SK-N-SH (cell line): ENCODE measurements at regions not wholly inside any gene's neighbourhood (a gene's known extent, or its start where the extent isn't known, plus 50 kb on each side); places are given as distances from the start of the nearest gene placed in this dataset.

Experiments used
- CTCF ChIA-PET: fragments of 300-600, 350-600 bp; formaldehyde crosslinking; extraction: SDS; loops from one replicate; lab custom pipeline; 2021; lab: Yijun Ruan, JAX
- POLR2A ChIA-PET: fragments of 350-600 bp; sonication (Branson Sonifier 250); formaldehyde crosslinking; extraction: SDS; loops from one replicate; lab custom pipeline; 2020; ENCODE audit warnings: antibody characterized with exemption, inconsistent platforms; lab: Yijun Ruan, JAX
- DNase-seq: peaks from one replicate; pipeline ENCODE4 v3.0.0; 2012
- H2AFZ ChIP-seq: fragments of 200-600 bp; sonication (generic); 2 replicates; pipeline ENCODE4 v1.8.1; 2016; ENCODE audit warnings: antibody characterized with exemption, mild to moderate bottlenecking, low read depth
- H3F3A ChIP-seq: fragments of 200-600 bp; sonication (generic); replicated peaks from 2 replicates; pipeline ENCODE3; 2016; ENCODE audit warnings: antibody characterized with exemption, mild to moderate bottlenecking; ENCODE audit not compliant: insufficient read depth
- H3K27ac ChIP-seq, 2 experiments: fragments of 200-500 bp in 1 of 2; fragments of 200-600 bp in 1 of 2; sonication (Bioruptor generic) in 1 of 2; sonication (generic), shearing (Covaris generic) in 1 of 2; 2 replicates each; pipeline versions ENCODE4 v1.5.1 to v1.6.1; 2014 to 2016; ENCODE audit warnings: low read depth in 2 of 2, inconsistent platforms in 1 of 2, low read length in 1 of 2, mild to moderate bottlenecking in 1 of 2, mixed read lengths in 1 of 2
- H3K27me3 ChIP-seq: fragments of 200-600 bp; sonication (generic), shearing (Covaris generic); 2 replicates; pipeline ENCODE4 v1.6.1; 2016; ENCODE audit warnings: mixed run types; ENCODE audit not compliant: insufficient read depth
- H3K36me3 ChIP-seq, 2 experiments: fragments of 200-500 bp in 1 of 2; fragments of 200-600 bp in 1 of 2; sonication (Bioruptor generic) in 1 of 2; sonication (generic) in 1 of 2; replicated peaks in 1 of 2; 2 replicates each; pipeline versions ENCODE3 to v1.5.1; 2014 to 2016; ENCODE audit warnings: low read length in 1 of 2, mild to moderate bottlenecking in 1 of 2; ENCODE audit not compliant: insufficient read depth in 2 of 2, control insufficient read depth in 1 of 2
- H3K4me1 ChIP-seq, 2 experiments: fragments of 200-500 bp in 1 of 2; fragments of 200-600 bp in 1 of 2; sonication (Bioruptor generic) in 1 of 2; sonication (generic), shearing (Covaris generic) in 1 of 2; 2 replicates each; pipeline versions ENCODE4 v1.5.1 to v1.6.1; 2014 to 2016; ENCODE audit warnings: low read depth in 1 of 2, low read length in 1 of 2, mixed run types in 1 of 2; ENCODE audit not compliant: insufficient read depth in 2 of 2, control insufficient read depth in 1 of 2
- H3K4me2 ChIP-seq: fragments of 200-600 bp; sonication (generic), shearing (Covaris generic); 2 replicates; pipeline ENCODE4 v1.6.1; 2017; ENCODE audit warnings: mixed run types
- H3K4me3 ChIP-seq, 2 experiments: fragments of 200-500 bp in 1 of 2; fragments of 200-600 bp in 1 of 2; sonication (Bioruptor generic) in 1 of 2; sonication (generic), shearing (Covaris generic) in 1 of 2; 2 replicates each; pipeline versions ENCODE4 v1.5.1 to v1.8.1; 2014 to 2016; ENCODE audit warnings: low read depth in 2 of 2, inconsistent platforms in 1 of 2, low read length in 1 of 2, mild to moderate bottlenecking in 1 of 2, mixed read lengths in 1 of 2, moderate library complexity in 1 of 2
- H3K79me2 ChIP-seq: fragments of 200-600 bp; sonication (generic); 2 replicates; pipeline ENCODE4 v1.8.1; 2017; ENCODE audit warnings: mild to moderate bottlenecking; ENCODE audit not compliant: insufficient read depth
- H3K9ac ChIP-seq: fragments of 200-600 bp; sonication (generic); 2 replicates; pipeline ENCODE4 v1.6.1; 2017; ENCODE audit warnings: mixed run types
- H3K9me2 ChIP-seq: fragments of 200-600 bp; sonication (generic); 2 replicates; pipeline ENCODE4 v1.6.1; 2017; ENCODE audit warnings: mixed run types
- H3K9me3 ChIP-seq: fragments of 200-600 bp; sonication (generic); 2 replicates; pipeline ENCODE4 v1.6.1; 2017; ENCODE audit warnings: mixed run types, mild to moderate bottlenecking, moderate library complexity
- H4K20me1 ChIP-seq: fragments of 200-600 bp; sonication (generic); 2 replicates; pipeline ENCODE4 v1.6.1; 2017; ENCODE audit warnings: mild to moderate bottlenecking, mixed run types; ENCODE audit not compliant: insufficient read depth
- ELF1 ChIP-seq: IDR thresholded peaks from 2 replicates; pipeline ENCODE4 v1.4.0; 2012
- FOSL2 ChIP-seq: IDR thresholded peaks from 2 replicates; pipeline ENCODE4 v1.4.0; 2012; ENCODE audit warnings: low read depth, mild to moderate bottlenecking, moderate library complexity, borderline replicate concordance
- GABPA ChIP-seq: IDR thresholded peaks from 2 replicates; pipeline ENCODE4 v1.4.0; 2012; ENCODE audit warnings: low read depth, mild to moderate bottlenecking
- JUND ChIP-seq: IDR thresholded peaks from 2 replicates; pipeline ENCODE4 v1.4.0; 2012
- MEF2A ChIP-seq: IDR thresholded peaks from 2 replicates; pipeline ENCODE4 v1.4.0; 2012; ENCODE audit warnings: low read depth, borderline replicate concordance
- MXI1 ChIP-seq: IDR thresholded peaks from 2 replicates; pipeline ENCODE4 v1.6.1; 2012; ENCODE audit warnings: mild to moderate bottlenecking, low read depth, low read length, improper control_type of control experiment
- NFIC ChIP-seq: IDR thresholded peaks from 2 replicates; pipeline ENCODE4 v1.4.0; 2012; ENCODE audit warnings: borderline replicate concordance
- RCOR1 ChIP-seq: fragments of 150-350 bp; IDR thresholded peaks from 2 replicates; pipeline ENCODE4 v1.6.1; 2017; ENCODE audit warnings: antibody characterized with exemption, low read length
- SMC3 ChIP-seq: IDR thresholded peaks from 2 replicates; pipeline ENCODE4 v1.6.1; 2012; ENCODE audit warnings: low read depth, low read length, improper control_type of control experiment
- TAF1 ChIP-seq: IDR thresholded peaks from 2 replicates; pipeline ENCODE4 v1.6.1; 2012; ENCODE audit warnings: low read depth, mild to moderate bottlenecking, low read length, moderate library complexity, borderline replicate concordance
- TEAD4 ChIP-seq: IDR thresholded peaks from 2 replicates; pipeline ENCODE4 v1.4.0; 2012; ENCODE audit warnings: mild to moderate bottlenecking, borderline replicate concordance; ENCODE audit not compliant: insufficient read depth
- YY1 ChIP-seq: IDR thresholded peaks from 2 replicates; pipeline ENCODE4 v1.4.0; 2012; ENCODE audit warnings: low read depth, mild to moderate bottlenecking
- WGBS: methylation state at CpG from one replicate; pipeline ENCODE4 v1.1.6; 2017; ENCODE audit warnings: low lambda C conversion rate; 5-methylcytosine and 5-hydroxymethylcytosine counted together
- TF ChIP-seq, protein P1 (sequence below): IDR thresholded peaks from 2 replicates; pipeline ENCODE4 v1.6.1; 2012; ENCODE audit warnings: mild to moderate bottlenecking, low read depth, low read length, moderate library complexity
- TF ChIP-seq, protein P2 (sequence below): IDR thresholded peaks from 2 replicates; pipeline ENCODE4; 2012
- TF ChIP-seq, protein P3 (sequence below): fragments of 200-600 bp; sonication (generic); IDR thresholded peaks from 2 replicates; pipeline ENCODE4 v1.6.1; 2017; ENCODE audit warnings: antibody characterized with exemption, mild to moderate bottlenecking, moderate library complexity
- TF ChIP-seq, protein P4 (sequence below): fragments of 150-350 bp; IDR thresholded peaks from 2 replicates; pipeline ENCODE4 v1.6.1; 2017; ENCODE audit warnings: antibody characterized with exemption, low read length, low read depth, borderline replicate concordance

DNA sequence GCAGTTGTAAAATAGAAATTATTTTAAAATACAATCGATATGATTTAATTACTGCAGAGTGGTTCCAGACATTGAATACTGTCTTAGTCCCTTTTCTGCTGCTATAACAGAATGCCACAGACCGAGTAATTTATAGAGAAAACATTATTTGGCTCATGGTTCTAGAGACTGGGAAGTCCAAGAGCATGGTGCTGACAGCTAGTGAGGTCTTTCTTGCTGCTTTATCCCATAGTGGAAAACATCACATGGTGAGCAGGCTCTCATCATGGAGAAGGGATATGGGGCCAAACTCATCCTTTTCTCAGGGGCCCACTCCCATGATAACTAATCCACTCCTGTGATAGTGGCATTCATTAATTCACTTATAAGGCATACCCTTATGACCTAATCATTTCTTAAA lies 120.0 kb upstream of the TBL1XR1 start:
- Histone ChIP-seq H3K9ac (no peak overlapping the region), H4K20me1 (no peaks in the 10 kb centered on the region), H3K27me3 (no peaks in the 10 kb centered on the region), H3K27ac (no peak overlapping the region), H3F3A (no peaks in the 10 kb centered on the region), H2AFZ (no peak overlapping the region), H3K4me1 (peaks cover 5 to 16% of the 10 kb centered on the region in 2 experiments; a peak in 2 of 4 replicates), H3K9me2 (no peaks in the 10 kb centered on the region), H3K9me3 (no peaks in the 10 kb centered on the region), H3K4me2 (no peak overlapping the region), H3K79me2 (no peaks in the 10 kb centered on the region), H3K4me3 (no peak overlapping the region), H3K36me3 (no peaks in the 10 kb centered on the region)
- ChIA-PET CTCF (no interaction called here), POLR2A (no interaction called here)
- TF ChIP-seq FOSL2: no peak
- TF ChIP-seq NFIC: no peak
- TF ChIP-seq MXI1: no peak
- TF ChIP-seq, protein P1, sequence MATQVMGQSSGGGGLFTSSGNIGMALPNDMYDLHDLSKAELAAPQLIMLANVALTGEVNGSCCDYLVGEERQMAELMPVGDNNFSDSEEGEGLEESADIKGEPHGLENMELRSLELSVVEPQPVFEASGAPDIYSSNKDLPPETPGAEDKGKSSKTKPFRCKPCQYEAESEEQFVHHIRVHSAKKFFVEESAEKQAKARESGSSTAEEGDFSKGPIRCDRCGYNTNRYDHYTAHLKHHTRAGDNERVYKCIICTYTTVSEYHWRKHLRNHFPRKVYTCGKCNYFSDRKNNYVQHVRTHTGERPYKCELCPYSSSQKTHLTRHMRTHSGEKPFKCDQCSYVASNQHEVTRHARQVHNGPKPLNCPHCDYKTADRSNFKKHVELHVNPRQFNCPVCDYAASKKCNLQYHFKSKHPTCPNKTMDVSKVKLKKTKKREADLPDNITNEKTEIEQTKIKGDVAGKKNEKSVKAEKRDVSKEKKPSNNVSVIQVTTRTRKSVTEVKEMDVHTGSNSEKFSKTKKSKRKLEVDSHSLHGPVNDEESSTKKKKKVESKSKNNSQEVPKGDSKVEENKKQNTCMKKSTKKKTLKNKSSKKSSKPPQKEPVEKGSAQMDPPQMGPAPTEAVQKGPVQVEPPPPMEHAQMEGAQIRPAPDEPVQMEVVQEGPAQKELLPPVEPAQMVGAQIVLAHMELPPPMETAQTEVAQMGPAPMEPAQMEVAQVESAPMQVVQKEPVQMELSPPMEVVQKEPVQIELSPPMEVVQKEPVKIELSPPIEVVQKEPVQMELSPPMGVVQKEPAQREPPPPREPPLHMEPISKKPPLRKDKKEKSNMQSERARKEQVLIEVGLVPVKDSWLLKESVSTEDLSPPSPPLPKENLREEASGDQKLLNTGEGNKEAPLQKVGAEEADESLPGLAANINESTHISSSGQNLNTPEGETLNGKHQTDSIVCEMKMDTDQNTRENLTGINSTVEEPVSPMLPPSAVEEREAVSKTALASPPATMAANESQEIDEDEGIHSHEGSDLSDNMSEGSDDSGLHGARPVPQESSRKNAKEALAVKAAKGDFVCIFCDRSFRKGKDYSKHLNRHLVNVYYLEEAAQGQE: no peak
- TF ChIP-seq TAF1: no peak
- TF ChIP-seq GABPA: no peak
- TF ChIP-seq SMC3: no peak
- TF ChIP-seq YY1: no peak
- DNase-seq: no peak
- WGBS: 65% methylated on average over 2 of the region's 2 CpGs

DNA sequence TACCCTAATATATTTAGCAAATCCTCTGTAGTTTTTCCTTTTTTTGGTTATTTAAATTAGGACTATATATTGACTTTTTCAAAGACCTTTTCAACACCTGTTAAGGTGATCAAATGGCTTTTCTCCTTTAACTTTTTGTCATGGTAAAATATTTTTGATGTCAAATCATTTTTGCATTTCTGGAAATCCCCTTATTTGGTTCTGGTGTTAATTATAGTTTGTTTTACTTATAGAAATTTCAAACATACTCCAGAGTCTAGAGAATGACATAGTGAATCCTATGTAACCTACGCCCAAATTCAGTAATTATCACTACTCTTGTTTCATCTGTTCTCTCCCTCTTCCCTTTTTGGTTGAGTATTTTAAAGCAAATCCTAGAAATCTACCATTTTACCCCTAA lies 121.3 kb upstream of the TBL1XR1 start:
- 94% methylated on average over 1 of the region's 1 CpG for WGBS
- H3K9ac ChIP-seq: no peak overlapping the region
- H3K36me3 ChIP-seq: no peaks in the 10 kb centered on the region
- ChIA-PET CTCF (no interaction called here), POLR2A (no interaction called here)
- H4K20me1 ChIP-seq: no peaks in the 10 kb centered on the region
- H3F3A ChIP-seq: no peaks in the 10 kb centered on the region
- no peaks in the 10 kb centered on the region for H3K9me2 ChIP-seq
- no peaks in the 10 kb centered on the region for H3K79me2 ChIP-seq
- peaks cover 5 to 16% of the 10 kb centered on the region in 2 experiments; a peak in 2 of 4 replicates for H3K4me1 ChIP-seq
- no peak overlapping the region for H3K4me2 ChIP-seq
- no peak overlapping the region for H3K27ac ChIP-seq
- no peaks in the 10 kb centered on the region for H3K27me3 ChIP-seq
- DNase-seq: no peak
- H3K9me3 ChIP-seq: no peaks in the 10 kb centered on the region
- no peak overlapping the region for H3K4me3 ChIP-seq
- no peak overlapping the region for H2AFZ ChIP-seq
- TF ChIP-seq RCOR1 (no peak), ELF1 (no peak), TAF1 (no peak), YY1 (no peak), TEAD4 (no peak), MEF2A (no peak), JUND (no peak)
- TF ChIP-seq, protein P2, sequence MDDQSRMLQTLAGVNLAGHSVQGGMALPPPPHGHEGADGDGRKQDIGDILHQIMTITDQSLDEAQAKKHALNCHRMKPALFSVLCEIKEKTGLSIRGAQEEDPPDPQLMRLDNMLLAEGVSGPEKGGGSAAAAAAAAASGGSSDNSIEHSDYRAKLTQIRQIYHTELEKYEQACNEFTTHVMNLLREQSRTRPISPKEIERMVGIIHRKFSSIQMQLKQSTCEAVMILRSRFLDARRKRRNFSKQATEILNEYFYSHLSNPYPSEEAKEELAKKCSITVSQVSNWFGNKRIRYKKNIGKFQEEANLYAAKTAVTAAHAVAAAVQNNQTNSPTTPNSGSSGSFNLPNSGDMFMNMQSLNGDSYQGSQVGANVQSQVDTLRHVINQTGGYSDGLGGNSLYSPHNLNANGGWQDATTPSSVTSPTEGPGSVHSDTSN: no peak
- TF ChIP-seq, protein P3, sequence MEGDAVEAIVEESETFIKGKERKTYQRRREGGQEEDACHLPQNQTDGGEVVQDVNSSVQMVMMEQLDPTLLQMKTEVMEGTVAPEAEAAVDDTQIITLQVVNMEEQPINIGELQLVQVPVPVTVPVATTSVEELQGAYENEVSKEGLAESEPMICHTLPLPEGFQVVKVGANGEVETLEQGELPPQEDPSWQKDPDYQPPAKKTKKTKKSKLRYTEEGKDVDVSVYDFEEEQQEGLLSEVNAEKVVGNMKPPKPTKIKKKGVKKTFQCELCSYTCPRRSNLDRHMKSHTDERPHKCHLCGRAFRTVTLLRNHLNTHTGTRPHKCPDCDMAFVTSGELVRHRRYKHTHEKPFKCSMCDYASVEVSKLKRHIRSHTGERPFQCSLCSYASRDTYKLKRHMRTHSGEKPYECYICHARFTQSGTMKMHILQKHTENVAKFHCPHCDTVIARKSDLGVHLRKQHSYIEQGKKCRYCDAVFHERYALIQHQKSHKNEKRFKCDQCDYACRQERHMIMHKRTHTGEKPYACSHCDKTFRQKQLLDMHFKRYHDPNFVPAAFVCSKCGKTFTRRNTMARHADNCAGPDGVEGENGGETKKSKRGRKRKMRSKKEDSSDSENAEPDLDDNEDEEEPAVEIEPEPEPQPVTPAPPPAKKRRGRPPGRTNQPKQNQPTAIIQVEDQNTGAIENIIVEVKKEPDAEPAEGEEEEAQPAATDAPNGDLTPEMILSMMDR: no peak
- TF ChIP-seq, protein P4, sequence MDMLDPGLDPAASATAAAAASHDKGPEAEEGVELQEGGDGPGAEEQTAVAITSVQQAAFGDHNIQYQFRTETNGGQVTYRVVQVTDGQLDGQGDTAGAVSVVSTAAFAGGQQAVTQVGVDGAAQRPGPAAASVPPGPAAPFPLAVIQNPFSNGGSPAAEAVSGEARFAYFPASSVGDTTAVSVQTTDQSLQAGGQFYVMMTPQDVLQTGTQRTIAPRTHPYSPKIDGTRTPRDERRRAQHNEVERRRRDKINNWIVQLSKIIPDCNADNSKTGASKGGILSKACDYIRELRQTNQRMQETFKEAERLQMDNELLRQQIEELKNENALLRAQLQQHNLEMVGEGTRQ: no peak
